NCI-H1694 treated with DMSO at 0.1 percent for 48 hours (cell line): ENCODE measurements at regions not wholly inside any gene's neighbourhood (a gene's known extent, or its start where the extent isn't known, plus 50 kb on each side); places are given as distances from the start of the nearest gene placed in this dataset.
"Not testable (repeated sequence)": the region's sequence is repeated elsewhere in the genome, so short reads cannot be mapped to it uniquely, and the experiment has no call there.

Source experiments
- DNase-seq: peaks from one replicate; lab custom pipeline; 2025; lab: John Stamatoyannopoulos, UW

DNA sequence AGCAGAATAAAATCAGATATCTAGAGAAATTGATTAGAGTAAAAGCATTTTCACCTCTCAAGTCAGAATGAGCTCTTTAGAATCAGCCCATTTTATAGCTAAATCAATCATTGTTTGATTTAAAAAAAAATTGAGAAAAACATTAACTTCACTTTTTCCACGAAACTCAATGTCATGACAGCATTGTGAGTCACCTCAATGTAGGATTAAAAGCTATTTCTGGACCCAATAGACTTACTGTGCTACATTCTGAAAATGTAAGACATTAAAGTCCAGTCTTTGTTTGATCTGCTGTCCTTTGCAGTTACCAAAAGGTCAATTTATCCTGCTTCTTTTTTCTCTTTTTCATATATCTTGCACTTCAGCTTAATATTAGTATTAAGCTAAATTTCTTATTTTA, 519.4 kb upstream of the ZNF337 start:
- DNase-seq, result no peak

DNA sequence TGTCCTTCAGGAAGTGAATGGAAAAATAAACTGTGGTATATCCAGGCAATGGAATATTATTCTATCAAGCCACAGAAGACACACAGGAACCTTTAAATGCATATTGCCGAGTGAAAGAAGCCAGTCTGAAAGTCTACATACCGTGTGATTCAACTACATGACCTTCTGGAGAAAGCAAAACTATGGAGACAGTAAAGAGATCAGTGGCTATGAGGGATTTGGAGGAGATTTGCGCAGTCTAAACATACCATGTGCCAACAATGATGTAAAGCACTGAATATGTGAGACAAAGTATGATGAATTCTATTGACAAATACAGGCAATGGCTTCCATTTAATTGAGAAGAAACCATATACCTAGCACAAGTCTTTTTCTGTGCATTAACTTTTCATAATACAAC, 518.3 kb upstream of the ZNF337 start:
- no peak for DNase-seq

DNA sequence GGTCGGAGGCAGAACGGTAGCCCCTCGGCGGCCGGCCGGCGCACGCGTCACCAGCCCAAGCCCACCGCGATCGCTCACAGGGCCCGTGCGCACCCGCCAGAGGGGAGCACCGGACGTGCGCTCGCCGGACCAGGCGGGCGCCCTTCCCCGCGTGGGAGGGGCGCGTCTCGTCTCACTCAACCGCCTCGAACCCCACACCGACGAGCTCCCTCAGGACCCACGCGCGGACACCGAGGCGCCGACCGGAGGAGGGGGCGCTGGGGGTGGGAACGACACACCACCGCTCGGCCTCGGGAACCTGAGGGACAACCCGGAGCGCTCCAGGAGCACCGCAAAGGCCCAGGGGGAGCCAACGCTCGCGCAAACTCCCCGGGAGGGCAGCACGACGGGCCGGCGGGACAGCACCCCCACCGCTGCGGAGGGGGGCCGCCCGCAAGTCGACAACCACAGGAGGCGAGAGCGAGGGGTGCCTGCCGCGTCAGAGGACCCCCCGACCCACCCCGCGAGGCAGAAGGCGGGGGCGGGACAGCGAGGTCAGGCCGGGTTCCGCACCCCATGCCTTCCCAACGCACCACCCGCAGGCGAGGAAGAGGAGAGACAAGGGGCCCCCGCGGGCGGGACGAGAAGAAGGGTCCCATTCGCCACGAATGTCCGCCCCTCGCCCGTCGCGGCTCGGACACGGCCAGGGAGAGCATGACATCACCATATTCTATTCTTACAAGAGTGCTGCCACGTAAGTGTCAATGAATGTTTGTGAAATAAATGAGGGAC, 512.7 kb upstream of the ZNF337 start:
- DNase-seq, result no peak

DNA sequence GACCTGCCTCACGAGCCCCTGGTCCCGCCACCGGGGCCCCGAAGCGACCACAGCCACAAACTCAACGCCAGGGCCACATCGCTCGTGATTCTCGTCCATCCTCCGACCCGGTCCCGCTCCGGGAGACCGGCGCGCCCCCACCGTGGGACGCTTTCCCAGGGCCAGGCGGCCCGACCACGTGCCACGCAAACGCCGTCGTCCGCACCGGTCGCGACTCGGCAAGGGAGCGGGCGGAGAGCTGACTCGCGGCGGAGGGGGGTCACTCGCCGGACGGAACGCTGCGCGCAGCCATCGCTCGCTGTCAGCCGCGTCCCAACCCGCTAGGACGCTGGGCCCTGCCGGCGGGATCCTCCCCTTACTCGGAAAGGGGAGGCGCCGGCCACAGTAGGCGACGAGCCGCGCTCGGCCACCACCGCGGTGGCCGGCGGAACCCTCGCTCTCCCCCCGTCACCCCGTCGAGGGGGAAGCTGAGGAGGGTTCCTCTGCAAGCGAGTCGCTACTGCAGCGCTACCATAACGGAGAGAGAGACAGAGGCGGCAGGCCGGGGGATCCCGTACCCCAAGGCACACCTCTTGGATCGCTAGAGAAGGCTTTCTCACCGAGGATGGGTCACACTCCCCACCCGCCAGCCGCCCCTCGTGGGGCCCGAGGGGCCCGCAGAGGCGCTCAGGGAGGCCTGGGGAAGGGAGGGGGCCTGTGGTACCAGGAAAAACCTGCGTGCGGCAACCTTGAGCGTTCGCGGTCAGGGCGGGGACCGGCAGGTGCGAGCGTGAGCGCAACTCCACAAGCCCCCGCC, 511.8 kb upstream of the ZNF337 start:
- DNase-seq, result no peak

DNA sequence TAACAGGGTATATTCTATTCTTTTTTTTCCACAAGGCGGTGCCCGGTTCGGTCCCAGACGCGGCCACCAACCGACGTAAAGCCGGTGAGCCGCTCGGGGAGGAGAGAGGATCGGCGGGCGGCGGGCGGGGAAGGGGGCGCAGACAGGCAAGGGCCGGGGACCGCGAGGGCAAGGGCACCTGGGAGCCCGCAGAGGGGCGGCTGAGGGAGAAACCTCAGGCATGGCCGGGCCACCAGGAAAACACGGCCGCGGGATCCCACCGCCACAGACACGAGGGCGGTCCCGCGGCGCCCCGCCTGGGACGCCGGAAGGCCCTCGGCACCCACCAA, 511.3 kb upstream of the ZNF337 start:
- DNase-seq, result not testable (repeated sequence)

DNA sequence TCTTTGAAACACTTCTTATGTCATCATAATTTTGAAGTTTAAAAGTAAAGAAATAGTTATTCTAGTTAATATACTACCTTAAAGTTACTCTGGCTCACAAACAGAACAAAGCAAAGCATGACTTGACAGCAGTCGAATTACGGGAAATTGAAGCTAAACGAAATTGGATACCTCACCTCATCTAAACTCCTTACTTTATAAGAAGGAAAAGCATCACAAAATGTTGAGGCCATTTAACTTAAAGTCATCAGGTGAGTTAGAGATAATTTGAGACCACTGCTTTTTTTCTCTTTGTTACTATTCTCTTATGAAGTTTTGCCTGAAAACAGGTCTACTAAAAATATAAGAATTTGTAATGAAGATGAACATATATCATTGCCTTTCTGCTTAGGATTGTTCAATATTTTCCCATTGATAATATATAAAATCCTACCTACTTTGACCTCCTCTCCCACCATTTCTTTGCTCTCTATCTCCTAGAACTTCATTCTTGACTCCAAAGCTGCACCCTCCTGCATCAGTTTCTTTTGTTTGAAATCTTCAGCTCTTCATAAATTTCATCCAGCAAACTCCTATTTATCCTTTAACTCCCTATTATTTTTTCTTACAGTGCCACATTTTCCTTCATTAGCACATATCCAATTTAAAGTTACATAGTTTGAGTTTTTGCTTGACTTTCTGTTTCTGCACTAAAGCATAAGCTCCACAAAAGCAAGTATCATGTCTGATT, 510.7 kb upstream of the ZNF337 start:
- no peak for DNase-seq

DNA sequence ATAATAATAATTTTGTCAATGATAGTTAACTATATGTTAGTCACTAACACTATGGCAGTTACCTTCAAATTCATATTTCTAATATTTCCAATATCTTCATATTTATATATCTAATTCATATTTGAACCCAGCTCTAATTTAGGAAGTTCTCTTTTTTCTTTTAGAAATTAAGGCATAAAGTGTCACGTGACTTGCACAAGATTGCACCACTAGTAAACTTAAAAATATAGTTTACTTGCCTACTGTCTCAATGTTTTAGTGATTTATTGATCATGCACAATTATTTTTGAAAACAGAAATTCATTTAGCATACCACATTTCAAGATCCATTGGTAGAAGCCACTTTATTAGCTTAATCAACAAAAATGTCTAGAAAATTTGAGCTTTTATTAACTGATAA, 508.7 kb upstream of the ZNF337 start:
- no peak for DNase-seq

DNA sequence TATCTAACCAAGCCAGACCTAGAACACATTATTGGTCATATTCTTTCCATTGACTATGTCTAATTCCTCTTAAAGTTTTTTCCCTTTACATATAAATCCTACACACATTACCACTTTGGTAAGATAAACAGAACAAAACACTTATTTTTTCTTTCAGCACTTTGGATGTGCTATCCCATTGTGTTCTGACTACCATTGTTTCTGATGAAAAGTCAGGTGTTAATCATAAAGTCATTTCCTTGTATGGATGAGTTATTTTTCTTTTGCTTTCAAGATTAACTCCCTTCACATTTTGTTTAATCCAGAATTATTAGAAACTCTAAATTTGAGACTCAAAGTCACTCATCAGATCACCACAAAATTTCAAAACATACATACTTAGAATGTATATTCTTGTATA, 504.4 kb upstream of the ZNF337 start:
- not testable (repeated sequence) for DNase-seq

DNA sequence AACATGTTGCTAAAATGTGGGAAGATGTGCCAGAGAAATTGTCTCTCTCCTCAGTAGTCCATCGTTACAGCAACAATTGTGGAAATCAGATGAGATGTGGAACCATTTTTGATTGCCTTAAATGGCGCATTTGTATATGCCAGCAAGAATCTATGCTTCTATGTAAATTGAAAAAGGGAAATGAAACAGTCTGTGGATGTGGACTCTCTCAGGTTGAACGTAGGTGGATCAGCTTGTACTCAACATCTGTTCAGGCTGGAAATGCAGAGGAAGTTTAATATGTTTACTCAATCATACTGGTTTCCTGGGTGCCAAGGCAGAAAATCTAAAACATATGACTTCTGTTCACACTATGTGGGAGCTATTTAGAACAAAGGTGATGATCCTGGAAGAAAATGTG, 490.7 kb upstream of the ZNF337 start:
- DNase-seq, result not testable (repeated sequence)

DNA sequence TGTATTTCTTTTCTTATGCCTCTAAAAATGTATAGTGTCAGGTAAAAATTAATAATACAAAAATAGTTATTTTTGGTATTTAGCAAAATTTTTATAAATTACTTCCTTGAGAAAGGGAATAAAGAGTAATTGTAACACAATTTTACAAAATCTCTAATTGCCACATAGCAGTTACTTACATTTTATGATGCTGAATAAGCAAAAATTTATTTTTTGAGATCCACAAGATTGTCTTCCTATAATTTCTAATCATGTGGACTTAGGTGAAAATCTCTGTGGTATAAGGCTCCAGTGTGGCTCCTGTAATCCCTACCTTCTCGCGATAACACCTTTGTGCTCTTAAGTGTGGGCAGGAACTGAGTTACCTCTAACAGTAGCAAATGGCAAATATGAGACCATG, 487.1 kb upstream of the ZNF337 start:
- not testable (repeated sequence) for DNase-seq

DNA sequence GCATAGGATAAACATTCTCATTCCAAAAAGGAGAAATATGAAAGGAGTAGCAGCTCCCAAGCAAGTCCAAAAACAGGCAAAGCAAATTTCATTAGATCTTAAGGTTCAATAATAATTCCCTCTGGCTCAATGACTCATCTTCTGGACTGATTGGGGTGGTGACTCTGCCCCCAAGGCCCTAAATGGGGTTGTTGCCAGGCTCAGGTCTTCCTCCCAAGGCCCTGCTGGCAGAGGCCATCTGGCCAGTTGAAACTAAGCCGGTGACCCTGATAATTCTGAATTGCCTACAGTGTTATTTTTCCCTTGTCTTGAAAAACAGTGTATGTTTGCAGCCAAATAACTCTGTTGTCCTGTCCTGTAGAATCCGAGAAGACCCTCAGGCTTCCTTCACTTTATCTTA, 484.7 kb upstream of the ZNF337 start:
- DNase-seq, result not testable (repeated sequence)

DNA sequence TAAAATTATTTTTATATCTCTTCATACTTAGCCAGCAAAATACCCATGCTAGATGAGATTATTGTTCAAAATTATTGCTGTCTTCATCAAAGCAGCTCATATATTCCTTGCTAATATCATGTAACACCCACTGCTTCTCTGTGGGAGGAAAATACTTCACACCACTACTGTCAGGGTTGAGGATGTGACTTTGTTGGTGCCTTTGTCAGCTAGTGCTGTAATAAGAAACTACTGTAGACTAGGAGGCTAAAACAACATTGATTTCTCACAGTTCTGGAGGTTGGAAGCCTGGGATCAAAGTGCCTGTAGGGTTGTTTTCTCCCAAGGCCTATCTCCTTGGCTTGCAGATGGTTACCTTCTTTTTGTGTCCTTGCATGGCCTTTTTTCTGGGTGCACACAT, 475.2 kb upstream of the ZNF337 start:
- DNase-seq, result not testable (repeated sequence)

DNA sequence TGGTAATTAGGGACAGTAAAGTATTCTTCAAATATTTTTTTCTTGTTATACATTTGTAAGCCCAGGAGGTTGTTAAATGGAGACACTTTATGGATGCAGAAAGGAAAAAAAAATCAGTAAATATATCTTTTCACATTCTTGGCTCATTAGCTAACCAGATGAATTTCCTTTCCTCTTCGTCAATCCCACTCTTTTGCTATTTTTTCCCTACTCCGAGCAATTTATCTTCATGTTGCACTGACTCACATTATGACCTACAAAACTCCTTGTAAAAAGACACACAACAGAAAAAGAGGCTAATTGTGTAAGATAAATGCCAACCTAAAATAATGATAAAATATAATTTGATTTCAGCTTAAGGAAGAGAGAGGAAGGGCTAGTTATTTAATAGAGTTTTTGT, 472.9 kb upstream of the ZNF337 start:
- DNase-seq, result no peak

DNA sequence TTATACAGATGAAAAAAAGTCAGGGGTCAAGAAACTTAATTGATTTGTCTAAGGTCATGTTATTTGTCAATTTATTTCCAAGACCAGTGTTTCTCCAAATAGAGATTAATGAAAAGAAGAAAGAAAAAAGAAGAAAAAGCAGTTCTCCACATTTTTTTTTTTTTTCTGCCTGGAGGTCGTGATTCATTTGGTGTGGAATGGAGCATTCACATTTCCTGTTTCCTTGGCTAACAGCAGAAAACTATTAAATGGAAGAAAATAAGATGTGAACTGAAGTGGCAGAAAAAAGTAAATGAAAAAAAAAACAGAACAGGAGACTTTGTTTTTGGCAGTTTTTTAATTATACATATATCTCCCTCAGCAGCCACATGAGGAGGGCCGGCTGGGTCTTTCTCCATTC, 470.8 kb upstream of the ZNF337 start:
- no peak for DNase-seq

DNA sequence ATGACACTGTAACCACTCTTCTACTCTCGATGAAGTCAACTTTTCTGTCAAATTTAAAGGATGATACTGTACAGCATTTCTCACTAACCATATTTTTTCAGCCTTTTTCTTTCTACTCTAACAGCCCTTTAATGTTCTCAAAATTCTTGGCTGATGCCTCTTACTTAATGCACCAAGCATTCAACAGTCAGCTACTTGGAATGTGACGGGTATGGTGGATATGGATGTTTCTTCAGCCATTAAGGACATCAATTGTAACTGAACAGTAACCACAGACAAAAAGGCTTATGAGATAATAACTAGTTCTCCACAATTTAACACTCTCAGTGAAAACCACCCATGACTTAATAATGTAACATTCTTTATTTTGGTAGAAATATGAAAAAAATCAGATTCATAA, 467.2 kb upstream of the ZNF337 start:
- no peak for DNase-seq

DNA sequence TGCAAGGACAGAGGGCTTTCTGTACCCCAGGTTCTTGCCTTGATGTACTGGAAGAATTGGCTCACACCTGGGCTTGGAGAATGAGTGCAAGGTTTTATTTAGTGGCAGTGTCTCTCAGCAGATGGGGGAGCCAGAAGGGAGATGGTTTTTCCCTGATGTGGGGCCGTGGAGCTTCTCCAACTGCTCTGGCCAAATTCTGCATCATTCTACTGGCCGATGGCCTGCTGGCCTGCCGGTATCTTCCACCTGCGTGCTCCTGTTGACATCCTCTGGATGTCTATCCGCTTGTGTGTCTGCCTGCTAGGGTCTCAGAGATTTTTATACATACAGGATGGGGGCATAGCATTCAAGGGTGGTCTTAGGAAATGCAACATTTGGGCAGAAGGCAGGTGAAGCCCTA, 466.5 kb upstream of the ZNF337 start:
- not testable (repeated sequence) for DNase-seq

DNA sequence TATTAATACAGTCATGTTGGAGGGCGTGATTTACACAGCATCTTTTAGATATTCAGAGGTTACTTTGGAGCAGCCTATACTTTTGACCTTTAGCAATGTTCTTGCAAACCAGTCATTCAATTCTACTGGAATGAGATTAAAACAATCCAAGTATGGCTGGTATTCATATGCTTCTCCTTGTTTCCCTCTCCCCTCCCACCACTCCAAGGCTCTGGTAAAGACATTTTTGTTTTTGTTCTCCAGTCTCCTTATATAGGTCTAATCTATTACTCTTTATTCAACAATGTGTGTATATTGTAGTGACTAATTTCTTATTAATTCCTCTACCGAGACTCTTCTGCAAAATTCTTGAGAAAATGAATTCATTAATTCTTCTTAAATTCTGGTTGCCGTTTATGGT, 465.1 kb upstream of the ZNF337 start:
- DNase-seq, result not testable (repeated sequence)

DNA sequence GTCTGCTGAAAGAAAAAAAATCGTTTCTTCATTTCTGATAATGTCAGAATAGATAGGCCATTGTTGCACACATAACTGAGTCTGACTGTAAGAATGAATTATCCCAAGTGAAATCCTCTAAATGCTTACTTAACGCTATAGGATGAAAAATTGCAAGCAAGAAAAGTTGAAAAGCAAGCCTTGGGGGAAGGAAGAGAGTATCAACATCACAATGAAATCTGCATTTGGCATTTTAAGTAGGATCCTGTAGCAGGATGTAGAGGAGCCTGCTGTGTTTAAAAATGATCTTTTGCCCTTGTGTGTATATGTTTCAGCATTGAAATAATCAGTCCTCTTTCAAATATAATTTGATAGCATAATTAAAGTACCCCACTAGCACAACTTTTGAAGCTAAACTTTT, 464.3 kb upstream of the ZNF337 start:
- DNase-seq, result not testable (repeated sequence)

DNA sequence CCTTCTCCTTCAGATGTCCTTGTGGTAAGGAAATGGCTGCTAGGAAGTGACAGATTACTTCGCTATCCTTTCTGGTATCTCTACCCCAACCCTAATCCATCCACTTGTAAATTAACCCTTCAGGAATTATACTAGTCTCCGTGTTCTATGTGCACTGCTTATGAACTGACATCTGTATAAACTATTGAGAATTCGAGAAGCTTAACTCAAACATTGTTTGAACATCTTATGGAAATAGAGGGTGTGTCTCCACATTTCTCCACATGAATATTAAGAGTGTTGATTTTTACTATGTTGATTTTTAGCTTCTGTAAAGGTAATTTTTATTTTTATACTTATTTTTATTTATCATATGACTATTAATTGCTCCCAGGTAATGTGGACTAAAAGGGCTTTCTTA, 457.6 kb upstream of the ZNF337 start:
- DNase-seq, result no peak

DNA sequence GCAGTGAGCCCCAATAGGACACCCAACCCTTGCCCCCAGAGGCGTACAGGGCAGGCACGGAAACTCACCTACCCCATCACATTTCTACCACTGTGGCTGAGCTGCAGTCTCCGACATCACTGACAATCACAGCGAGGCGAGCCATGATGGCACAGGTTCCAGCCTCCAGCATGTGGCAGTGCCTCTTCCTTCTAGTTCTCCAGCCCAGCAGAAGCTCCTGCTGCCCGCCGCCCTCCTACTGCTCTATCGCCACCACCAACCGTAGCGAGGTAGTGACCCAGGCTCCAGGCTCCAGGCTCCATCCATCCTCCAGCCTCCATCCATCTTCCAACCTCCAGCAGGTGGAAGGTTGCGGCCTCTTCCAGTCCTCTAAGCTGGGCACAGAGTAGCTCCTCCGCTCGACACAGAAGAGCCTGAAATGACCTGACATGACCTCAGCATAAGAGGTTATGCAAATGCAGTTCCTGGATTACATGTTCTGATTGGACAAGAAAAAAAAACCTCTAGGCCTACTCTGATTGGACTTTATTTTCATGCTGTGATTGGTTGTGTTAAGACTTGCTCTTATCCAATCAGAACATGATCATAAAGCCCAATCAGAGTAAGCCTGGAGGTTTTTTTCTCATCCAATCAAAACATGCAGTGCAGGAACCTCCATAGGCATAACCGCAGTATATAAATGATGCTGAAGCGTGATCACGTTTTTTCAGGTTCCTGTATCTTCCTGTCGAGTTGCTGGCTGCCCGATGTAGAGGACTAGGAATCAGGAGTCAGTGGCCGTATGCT, 438.9 kb upstream of the ZNF337 start:
- DNase-seq, result no peak

DNA sequence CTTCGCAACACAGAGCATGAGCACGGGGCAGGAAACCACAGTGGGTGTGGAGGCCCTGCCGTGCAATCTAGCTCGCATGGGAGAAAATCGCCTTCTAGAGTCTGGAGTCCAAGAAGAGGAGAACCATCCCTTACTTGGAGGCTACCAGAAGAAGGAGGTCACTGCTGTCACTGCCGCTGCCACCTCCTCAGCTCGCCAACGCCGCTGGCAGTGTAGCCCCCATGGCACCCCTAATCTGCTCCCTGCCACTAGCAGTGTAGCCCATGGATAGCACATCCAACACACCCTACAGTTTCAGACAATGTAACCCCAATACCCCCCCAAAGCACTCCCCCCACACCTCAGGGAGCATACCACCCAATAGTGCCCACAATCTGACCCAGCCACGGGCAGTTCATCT, 438.0 kb upstream of the ZNF337 start:
- no peak for DNase-seq

DNA sequence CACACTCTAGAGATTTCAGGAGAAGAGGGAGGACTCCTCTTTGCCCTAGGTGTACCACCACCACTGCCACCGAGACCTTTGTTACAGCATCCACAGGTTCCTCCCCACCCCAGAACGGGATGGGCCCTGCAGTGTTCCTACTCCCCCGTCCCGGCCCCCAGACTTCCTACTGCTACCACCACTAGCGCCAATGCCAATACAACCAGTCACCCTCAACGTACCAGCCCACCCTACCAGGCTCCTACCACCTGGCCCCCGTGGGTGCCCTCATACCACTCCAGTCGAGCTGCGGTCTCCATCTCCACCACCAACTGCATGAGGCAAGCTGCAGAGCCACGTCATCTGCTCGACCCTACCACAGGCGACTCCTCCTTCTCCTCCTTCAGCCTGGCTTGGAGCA, 437.1 kb upstream of the ZNF337 start:
- DNase-seq, result not testable (repeated sequence)
